ENCODE measurements at regions not wholly inside any gene's neighbourhood (a gene's known extent, or its start where the extent isn't known, plus 50 kb on each side); places are given as distances from the start of the nearest gene placed in this dataset.

GRCh38 chr14:85336817-85337216, 193.1 kb upstream of the FLRT2 start:
- Histone ChIP-seq H3K27ac (replicated peaks) (no peak overlapping the region), H3K27me3 (ENCODE audit: insufficient read depth, poor library complexity, severe bottlenecking) (no peaks in the 10 kb centered on the region), H3K4me3 (replicated peaks; ENCODE audit: insufficient read depth, low read length) (no peak overlapping the region)
- TF ChIP-seq SPI1 (IDR thresholded peaks at IDR 0.05; ENCODE audit: borderline replicate concordance, low read depth): no peak
- TF ChIP-seq, protein P1, sequence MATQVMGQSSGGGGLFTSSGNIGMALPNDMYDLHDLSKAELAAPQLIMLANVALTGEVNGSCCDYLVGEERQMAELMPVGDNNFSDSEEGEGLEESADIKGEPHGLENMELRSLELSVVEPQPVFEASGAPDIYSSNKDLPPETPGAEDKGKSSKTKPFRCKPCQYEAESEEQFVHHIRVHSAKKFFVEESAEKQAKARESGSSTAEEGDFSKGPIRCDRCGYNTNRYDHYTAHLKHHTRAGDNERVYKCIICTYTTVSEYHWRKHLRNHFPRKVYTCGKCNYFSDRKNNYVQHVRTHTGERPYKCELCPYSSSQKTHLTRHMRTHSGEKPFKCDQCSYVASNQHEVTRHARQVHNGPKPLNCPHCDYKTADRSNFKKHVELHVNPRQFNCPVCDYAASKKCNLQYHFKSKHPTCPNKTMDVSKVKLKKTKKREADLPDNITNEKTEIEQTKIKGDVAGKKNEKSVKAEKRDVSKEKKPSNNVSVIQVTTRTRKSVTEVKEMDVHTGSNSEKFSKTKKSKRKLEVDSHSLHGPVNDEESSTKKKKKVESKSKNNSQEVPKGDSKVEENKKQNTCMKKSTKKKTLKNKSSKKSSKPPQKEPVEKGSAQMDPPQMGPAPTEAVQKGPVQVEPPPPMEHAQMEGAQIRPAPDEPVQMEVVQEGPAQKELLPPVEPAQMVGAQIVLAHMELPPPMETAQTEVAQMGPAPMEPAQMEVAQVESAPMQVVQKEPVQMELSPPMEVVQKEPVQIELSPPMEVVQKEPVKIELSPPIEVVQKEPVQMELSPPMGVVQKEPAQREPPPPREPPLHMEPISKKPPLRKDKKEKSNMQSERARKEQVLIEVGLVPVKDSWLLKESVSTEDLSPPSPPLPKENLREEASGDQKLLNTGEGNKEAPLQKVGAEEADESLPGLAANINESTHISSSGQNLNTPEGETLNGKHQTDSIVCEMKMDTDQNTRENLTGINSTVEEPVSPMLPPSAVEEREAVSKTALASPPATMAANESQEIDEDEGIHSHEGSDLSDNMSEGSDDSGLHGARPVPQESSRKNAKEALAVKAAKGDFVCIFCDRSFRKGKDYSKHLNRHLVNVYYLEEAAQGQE (IDR thresholded peaks at IDR 0.05; ENCODE audit: insufficient replicate concordance, low read depth): no peak
- TF ChIP-seq POLR2AphosphoS5 (IDR thresholded peaks at IDR 0.05; ENCODE audit: low read depth): no peak
- TF ChIP-seq, protein P2, sequence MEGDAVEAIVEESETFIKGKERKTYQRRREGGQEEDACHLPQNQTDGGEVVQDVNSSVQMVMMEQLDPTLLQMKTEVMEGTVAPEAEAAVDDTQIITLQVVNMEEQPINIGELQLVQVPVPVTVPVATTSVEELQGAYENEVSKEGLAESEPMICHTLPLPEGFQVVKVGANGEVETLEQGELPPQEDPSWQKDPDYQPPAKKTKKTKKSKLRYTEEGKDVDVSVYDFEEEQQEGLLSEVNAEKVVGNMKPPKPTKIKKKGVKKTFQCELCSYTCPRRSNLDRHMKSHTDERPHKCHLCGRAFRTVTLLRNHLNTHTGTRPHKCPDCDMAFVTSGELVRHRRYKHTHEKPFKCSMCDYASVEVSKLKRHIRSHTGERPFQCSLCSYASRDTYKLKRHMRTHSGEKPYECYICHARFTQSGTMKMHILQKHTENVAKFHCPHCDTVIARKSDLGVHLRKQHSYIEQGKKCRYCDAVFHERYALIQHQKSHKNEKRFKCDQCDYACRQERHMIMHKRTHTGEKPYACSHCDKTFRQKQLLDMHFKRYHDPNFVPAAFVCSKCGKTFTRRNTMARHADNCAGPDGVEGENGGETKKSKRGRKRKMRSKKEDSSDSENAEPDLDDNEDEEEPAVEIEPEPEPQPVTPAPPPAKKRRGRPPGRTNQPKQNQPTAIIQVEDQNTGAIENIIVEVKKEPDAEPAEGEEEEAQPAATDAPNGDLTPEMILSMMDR (IDR thresholded peaks at IDR 0.05; ENCODE audit: insufficient read depth, low read length): no peak
- no peak for TF ChIP-seq GABPA (IDR thresholded peaks at IDR 0.05; ENCODE audit: low read depth)
- no peak for DNase-seq (ENCODE audit: low read depth in 1 of 2, low spot score in 1 of 2)

GRCh38 chr14:85338895-85339294, 191.0 kb upstream of the FLRT2 start:
- no peak for DNase-seq (ENCODE audit: low read depth in 1 of 2, low spot score in 1 of 2)
- TF ChIP-seq, protein P2 (IDR thresholded peaks at IDR 0.05; ENCODE audit: insufficient read depth, low read length): no peak
- no peak for TF ChIP-seq SPI1 (IDR thresholded peaks at IDR 0.05; ENCODE audit: borderline replicate concordance, low read depth)
- TF ChIP-seq GABPA (IDR thresholded peaks at IDR 0.05; ENCODE audit: low read depth): no peak
- TF ChIP-seq POLR2AphosphoS5 (IDR thresholded peaks at IDR 0.05; ENCODE audit: low read depth): no peak

GRCh38 chr14:85342858-85343607, 186.9 kb upstream of the FLRT2 start:
- TF ChIP-seq POLR2AphosphoS5 (IDR thresholded peaks at IDR 0.05; ENCODE audit: low read depth): no peak
- TF ChIP-seq, protein P1 (IDR thresholded peaks at IDR 0.05; ENCODE audit: insufficient replicate concordance, low read depth): no peak
- no peak for TF ChIP-seq SPI1 (IDR thresholded peaks at IDR 0.05; ENCODE audit: borderline replicate concordance, low read depth)
- TF ChIP-seq, protein P2 (IDR thresholded peaks at IDR 0.05; ENCODE audit: insufficient read depth, low read length): no peak
- TF ChIP-seq GABPA (IDR thresholded peaks at IDR 0.05; ENCODE audit: low read depth): no peak
- no peak overlapping the region for H3K4me3 ChIP-seq (replicated peaks; ENCODE audit: insufficient read depth, low read length)
- no peaks in the 10 kb centered on the region for H3K27me3 ChIP-seq (ENCODE audit: insufficient read depth, poor library complexity, severe bottlenecking)
- no peak for DNase-seq (ENCODE audit: low read depth in 1 of 2, low spot score in 1 of 2)
- H3K27ac ChIP-seq (replicated peaks): no peak overlapping the region

More at GRCh38 chr14:85338895-85339294, 191.0 kb upstream of the FLRT2 start:
- no peak overlapping the region for H3K4me3 ChIP-seq (replicated peaks; ENCODE audit: insufficient read depth, low read length)
- H3K27me3 ChIP-seq (ENCODE audit: insufficient read depth, poor library complexity, severe bottlenecking): no peaks in the 10 kb centered on the region
- H3K27ac ChIP-seq (replicated peaks): no peak overlapping the region
